ENCODE measurements at regions not wholly inside any gene's neighbourhood (a gene's known extent, or its start where the extent isn't known, plus 50 kb on each side); places are given as distances from the start of the nearest gene placed in this dataset.

- Histone ChIP-seq H3K36me3 (ENCODE audit: control insufficient read depth, insufficient read depth, low read length) (no peaks in the 10 kb centered on the region), H3K9me3 (ENCODE audit: control insufficient read depth, insufficient read depth, low read depth, low read length) (no peaks in the 10 kb centered on the region), H3K27ac (ENCODE audit: low read length) (no peak overlapping the region), H3K4me1 (ENCODE audit: control insufficient read depth, insufficient read depth, low read length) (no peaks in the 10 kb centered on the region), H3K27me3 (ENCODE audit: control insufficient read depth, insufficient read depth, low read length) (no peaks in the 10 kb centered on the region), H3K4me3 (ENCODE audit: low read depth in 2 of 2, low read length in 2 of 2) (no peak overlapping the region)
- ATAC-seq: no peak
- ChIA-PET CTCF (no interaction called here), POLR2A (no interaction called here)
- DNase-seq (ENCODE audit: low read depth, low spot score): no peak
- no TSS peak for BruUV-seq (replicated peaks)
- intact Hi-C loops (cut with micrococcal nuclease; ENCODE audit: unreplicated experiment) (no loop called here), in situ Hi-C loops (cut with HindIII; ENCODE audit: low pct_unique_long_range_greater_than_20kb, low sequenced_read_pairs) (no loop called here)
- TF ChIP-seq TCF7L2 (IDR thresholded peaks at IDR 0.05; ENCODE audit: low read depth, low read length) (no peak), REST (IDR thresholded peaks at IDR 0.05; ENCODE audit: insufficient read depth in 1 of 2, low read depth in 2 of 2, low read length in 1 of 2) (no peak), CTCF (IDR thresholded peaks at IDR 0.05) (no peak), SIN3A (IDR thresholded peaks at IDR 0.05; ENCODE audit: borderline replicate concordance, insufficient read depth, low read depth, low read length) (no peak), POLR2AphosphoS5 (IDR thresholded peaks at IDR 0.05; ENCODE audit: low read depth, low read length) (no peak)
Measured at GRCh38 chr12:91681751-91682150, 463.9 kb downstream of the BTG1 start.

GRCh38 chr12:91680864-91681263, 464.8 kb downstream of the BTG1 start:
- Histone ChIP-seq H3K27me3 (ENCODE audit: control insufficient read depth, insufficient read depth, low read length) (no peaks in the 10 kb centered on the region), H3K4me1 (ENCODE audit: control insufficient read depth, insufficient read depth, low read length) (no peaks in the 10 kb centered on the region), H3K9me3 (ENCODE audit: control insufficient read depth, insufficient read depth, low read depth, low read length) (no peaks in the 10 kb centered on the region), H3K27ac (ENCODE audit: low read length) (no peak overlapping the region), H3K4me3 (ENCODE audit: low read depth in 2 of 2, low read length in 2 of 2) (no peak overlapping the region), H3K36me3 (ENCODE audit: control insufficient read depth, insufficient read depth, low read length) (no peaks in the 10 kb centered on the region)
- ChIA-PET CTCF (no interaction called here), POLR2A (no interaction called here)
- in situ Hi-C loops (cut with HindIII; ENCODE audit: low pct_unique_long_range_greater_than_20kb, low sequenced_read_pairs) (no loop called here), intact Hi-C loops (cut with micrococcal nuclease; ENCODE audit: unreplicated experiment) (no loop called here)
- DNase-seq (ENCODE audit: low read depth, low spot score) (no peak), ATAC-seq (no peak)
- no TSS peak for BruUV-seq (replicated peaks)
- TF ChIP-seq CTCF (IDR thresholded peaks at IDR 0.05): no peak
- no peak for TF ChIP-seq POLR2AphosphoS5 (IDR thresholded peaks at IDR 0.05; ENCODE audit: low read depth, low read length)
- TF ChIP-seq SIN3A (IDR thresholded peaks at IDR 0.05; ENCODE audit: borderline replicate concordance, insufficient read depth, low read depth, low read length): no peak
- no peak for TF ChIP-seq REST (IDR thresholded peaks at IDR 0.05; ENCODE audit: insufficient read depth in 1 of 2, low read depth in 2 of 2, low read length in 1 of 2)
- TF ChIP-seq TCF7L2 (IDR thresholded peaks at IDR 0.05; ENCODE audit: low read depth, low read length): no peak
